ENCODE measurements at regions not wholly inside any gene's neighbourhood (a gene's known extent, or its start where the extent isn't known, plus 50 kb on each side); places are given as distances from the start of the nearest gene placed in this dataset.

DNA sequence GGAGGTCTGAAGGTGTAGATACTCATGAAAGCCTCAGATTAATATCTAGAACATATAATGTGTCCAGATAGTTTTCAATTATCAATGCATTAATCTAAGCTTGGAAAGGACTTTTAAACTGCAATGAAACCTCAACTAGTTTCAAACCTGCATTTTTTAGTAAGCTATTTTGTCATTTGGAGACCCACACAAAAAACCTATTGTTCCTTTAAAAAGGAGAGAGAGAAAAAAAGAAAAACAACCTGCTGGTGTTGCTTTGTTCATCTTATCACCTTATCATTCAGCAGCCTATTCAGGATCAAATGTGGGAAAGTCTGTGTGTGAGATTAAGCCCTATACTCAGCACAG lies 215.7 kb upstream of the PLEKHG7 start (continued):
- TF ChIP-seq, protein P1, sequence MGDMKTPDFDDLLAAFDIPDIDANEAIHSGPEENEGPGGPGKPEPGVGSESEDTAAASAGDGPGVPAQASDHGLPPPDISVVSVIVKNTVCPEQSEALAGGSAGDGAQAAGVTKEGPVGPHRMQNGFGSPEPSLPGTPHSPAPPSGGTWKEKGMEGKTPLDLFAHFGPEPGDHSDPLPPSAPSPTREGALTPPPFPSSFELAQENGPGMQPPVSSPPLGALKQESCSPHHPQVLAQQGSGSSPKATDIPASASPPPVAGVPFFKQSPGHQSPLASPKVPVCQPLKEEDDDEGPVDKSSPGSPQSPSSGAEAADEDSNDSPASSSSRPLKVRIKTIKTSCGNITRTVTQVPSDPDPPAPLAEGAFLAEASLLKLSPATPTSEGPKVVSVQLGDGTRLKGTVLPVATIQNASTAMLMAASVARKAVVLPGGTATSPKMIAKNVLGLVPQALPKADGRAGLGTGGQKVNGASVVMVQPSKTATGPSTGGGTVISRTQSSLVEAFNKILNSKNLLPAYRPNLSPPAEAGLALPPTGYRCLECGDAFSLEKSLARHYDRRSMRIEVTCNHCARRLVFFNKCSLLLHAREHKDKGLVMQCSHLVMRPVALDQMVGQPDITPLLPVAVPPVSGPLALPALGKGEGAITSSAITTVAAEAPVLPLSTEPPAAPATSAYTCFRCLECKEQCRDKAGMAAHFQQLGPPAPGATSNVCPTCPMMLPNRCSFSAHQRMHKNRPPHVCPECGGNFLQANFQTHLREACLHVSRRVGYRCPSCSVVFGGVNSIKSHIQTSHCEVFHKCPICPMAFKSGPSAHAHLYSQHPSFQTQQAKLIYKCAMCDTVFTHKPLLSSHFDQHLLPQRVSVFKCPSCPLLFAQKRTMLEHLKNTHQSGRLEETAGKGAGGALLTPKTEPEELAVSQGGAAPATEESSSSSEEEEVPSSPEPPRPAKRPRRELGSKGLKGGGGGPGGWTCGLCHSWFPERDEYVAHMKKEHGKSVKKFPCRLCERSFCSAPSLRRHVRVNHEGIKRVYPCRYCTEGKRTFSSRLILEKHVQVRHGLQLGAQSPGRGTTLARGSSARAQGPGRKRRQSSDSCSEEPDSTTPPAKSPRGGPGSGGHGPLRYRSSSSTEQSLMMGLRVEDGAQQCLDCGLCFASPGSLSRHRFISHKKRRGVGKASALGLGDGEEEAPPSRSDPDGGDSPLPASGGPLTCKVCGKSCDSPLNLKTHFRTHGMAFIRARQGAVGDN (IDR thresholded peaks at IDR 0.05): peak; percentile 46; the same call in 1 of the 2 replicates
- TF ChIP-seq SMARCA5 (IDR thresholded peaks at IDR 0.05): 0 out of 2 replicates have a peak, but pooled peaks have one; percentile 49
- TF ChIP-seq NRF1 (conservative IDR thresholded peaks at IDR 0.05; ENCODE audit: low read depth, low read length): no peak
- no peak; the same call in 1 of the 2 replicates for TF ChIP-seq CBX5 (IDR thresholded peaks at IDR 0.05; ENCODE audit: low read depth)
- no peak for TF ChIP-seq BACH1 (IDR thresholded peaks at IDR 0.05; ENCODE audit: borderline replicate concordance)
- TF ChIP-seq, protein P2, sequence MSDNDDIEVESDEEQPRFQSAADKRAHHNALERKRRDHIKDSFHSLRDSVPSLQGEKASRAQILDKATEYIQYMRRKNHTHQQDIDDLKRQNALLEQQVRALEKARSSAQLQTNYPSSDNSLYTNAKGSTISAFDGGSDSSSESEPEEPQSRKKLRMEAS (IDR thresholded peaks at IDR 0.05; ENCODE audit: low read depth, low read length): no peak

DNA sequence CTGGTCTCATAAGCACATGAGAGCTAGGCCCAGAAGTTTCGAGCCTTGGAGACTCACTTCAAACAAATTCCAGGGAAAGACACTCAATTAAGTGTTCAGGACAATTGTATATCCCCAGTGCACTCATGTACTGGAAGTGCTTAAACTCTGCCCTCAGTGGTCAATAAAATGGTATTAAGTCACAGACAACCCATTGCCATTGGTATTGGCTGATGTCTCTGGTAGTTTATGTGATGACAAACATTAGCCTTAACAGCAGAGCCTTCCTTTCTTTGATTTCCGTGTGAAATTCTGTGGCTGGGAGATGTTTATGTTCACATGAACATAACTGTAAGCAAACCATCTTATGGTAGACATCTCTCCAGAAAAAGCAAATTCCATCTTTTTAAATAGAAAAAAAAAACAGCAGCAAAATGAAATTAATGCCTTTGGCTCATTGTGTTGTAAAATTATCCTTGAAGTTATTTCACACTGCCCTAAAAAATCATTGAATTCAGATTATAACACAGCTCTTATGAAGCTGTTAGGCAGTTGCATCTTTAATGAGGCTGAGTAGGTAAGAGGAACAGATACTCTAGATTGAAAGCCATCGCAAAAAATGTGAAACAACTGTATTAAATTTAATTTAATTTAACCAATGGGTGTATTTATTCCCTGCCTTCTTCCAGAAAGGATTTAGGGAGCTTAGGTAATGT lies 216.2 kb upstream of the PLEKHG7 start:
- in situ Hi-C loops (cut with MboI): no loop called here
- peak overlapping the region; percentile 57 for H3K4me2 ChIP-seq (ENCODE audit: control insufficient read depth, insufficient read depth)
- no peak for DNase-seq (ENCODE audit: low read depth, low spot score)
- peaks cover 16% of the 10 kb centered on the region for H3K9me3 ChIP-seq (replicated peaks; ENCODE audit: control insufficient read depth, insufficient read depth, low read length)
- H3K27ac ChIP-seq (ENCODE audit: control insufficient read depth, insufficient read depth): peak overlapping the region; percentile 90
- SMC1A ChIA-PET (ENCODE audit: uncharacterized antibody, unreplicated experiment): interaction anchor here (0.7 to 24.0 kb wide), 26 partner anchors 8 to 456 kb away, joined by 3 to 805 read pairs (median 5); no protein-coding TSS in a partner anchor
- H3K4me3 ChIP-seq: no peak overlapping the region
- no peaks in the 10 kb centered on the region for H3K27me3 ChIP-seq (replicated peaks in 1 of 2; ENCODE audit: control insufficient read depth in 2 of 2, insufficient read depth in 2 of 2, low read length in 1 of 2)
- no TSS peak for BruUV-seq (replicated peaks)
- CTCF ChIA-PET: interaction anchor here (0.5 to 5.6 kb wide), 14 partner anchors 8 to 237 kb away, joined by 3 to 38 read pairs (median 4); no protein-coding TSS in a partner anchor
- peaks cover 55% of the 10 kb centered on the region for H3K4me1 ChIP-seq (ENCODE audit: control insufficient read depth, insufficient read depth, low read length)
- H3K79me2 ChIP-seq (ENCODE audit: control insufficient read depth, insufficient read depth, low read length): no peaks in the 10 kb centered on the region; the same call in 1 of the 2 replicates
- RAD21 ChIA-PET (ENCODE audit: unreplicated experiment): interaction anchor here (0.8 to 12.3 kb wide), 30 partner anchors 9 to 456 kb away, joined by 3 to 198 read pairs (median 6); no protein-coding TSS in a partner anchor
- ATAC-seq: peak; percentile 81
- no peaks in the 10 kb centered on the region for H4K20me1 ChIP-seq (ENCODE audit: control insufficient read depth, insufficient read depth)
- H3K9ac ChIP-seq (ENCODE audit: control insufficient read depth, insufficient read depth, low read length): peak overlapping the region; percentile 47
- H2AFZ ChIP-seq (ENCODE audit: control insufficient read depth, low read depth, low read length): no peak overlapping the region
- WGBS (ENCODE audit: insufficient coverage, insufficient replicate concordance, low lambda C conversion rate, missing lambda C conversion rate): 66% methylated on average over 3 of the region's 3 CpGs
- H3K36me3 ChIP-seq (ENCODE audit: control insufficient read depth in 2 of 2, insufficient read depth in 2 of 2, low read length in 1 of 2): no peaks in the 10 kb centered on the region
- POLR2A ChIA-PET: interaction anchor here (0.6 to 9.3 kb wide), 15 partner anchors 9 to 945 kb away, joined by 3 to 49 read pairs (median 5); partner anchors contain the start of gene BTG1
- intact Hi-C loops (cut with micrococcal nuclease; ENCODE audit: unreplicated experiment): loop anchor here (1.0 kb wide), 1 partner anchor 16 kb away; no protein-coding TSS in a partner anchor
- no peak for FAIRE-seq
- TF ChIP-seq RBBP5 (conservative IDR thresholded peaks at IDR 0.05) (no peak), ZNF217 (IDR thresholded peaks at IDR 0.05) (no peak), RUNX3 (IDR thresholded peaks at IDR 0.05; ENCODE audit: low read length) (no peak; the same call in 1 of the 2 replicates), TCF12 (IDR thresholded peaks at IDR 0.05; ENCODE audit: low read depth, low read length) (no peak), SPI1 (IDR thresholded peaks at IDR 0.05; ENCODE audit: borderline replicate concordance, insufficient read depth, low read depth, low read length) (peak; percentile 78; the same call in 1 of the 2 replicates)
- TF ChIP-seq, protein P3, sequence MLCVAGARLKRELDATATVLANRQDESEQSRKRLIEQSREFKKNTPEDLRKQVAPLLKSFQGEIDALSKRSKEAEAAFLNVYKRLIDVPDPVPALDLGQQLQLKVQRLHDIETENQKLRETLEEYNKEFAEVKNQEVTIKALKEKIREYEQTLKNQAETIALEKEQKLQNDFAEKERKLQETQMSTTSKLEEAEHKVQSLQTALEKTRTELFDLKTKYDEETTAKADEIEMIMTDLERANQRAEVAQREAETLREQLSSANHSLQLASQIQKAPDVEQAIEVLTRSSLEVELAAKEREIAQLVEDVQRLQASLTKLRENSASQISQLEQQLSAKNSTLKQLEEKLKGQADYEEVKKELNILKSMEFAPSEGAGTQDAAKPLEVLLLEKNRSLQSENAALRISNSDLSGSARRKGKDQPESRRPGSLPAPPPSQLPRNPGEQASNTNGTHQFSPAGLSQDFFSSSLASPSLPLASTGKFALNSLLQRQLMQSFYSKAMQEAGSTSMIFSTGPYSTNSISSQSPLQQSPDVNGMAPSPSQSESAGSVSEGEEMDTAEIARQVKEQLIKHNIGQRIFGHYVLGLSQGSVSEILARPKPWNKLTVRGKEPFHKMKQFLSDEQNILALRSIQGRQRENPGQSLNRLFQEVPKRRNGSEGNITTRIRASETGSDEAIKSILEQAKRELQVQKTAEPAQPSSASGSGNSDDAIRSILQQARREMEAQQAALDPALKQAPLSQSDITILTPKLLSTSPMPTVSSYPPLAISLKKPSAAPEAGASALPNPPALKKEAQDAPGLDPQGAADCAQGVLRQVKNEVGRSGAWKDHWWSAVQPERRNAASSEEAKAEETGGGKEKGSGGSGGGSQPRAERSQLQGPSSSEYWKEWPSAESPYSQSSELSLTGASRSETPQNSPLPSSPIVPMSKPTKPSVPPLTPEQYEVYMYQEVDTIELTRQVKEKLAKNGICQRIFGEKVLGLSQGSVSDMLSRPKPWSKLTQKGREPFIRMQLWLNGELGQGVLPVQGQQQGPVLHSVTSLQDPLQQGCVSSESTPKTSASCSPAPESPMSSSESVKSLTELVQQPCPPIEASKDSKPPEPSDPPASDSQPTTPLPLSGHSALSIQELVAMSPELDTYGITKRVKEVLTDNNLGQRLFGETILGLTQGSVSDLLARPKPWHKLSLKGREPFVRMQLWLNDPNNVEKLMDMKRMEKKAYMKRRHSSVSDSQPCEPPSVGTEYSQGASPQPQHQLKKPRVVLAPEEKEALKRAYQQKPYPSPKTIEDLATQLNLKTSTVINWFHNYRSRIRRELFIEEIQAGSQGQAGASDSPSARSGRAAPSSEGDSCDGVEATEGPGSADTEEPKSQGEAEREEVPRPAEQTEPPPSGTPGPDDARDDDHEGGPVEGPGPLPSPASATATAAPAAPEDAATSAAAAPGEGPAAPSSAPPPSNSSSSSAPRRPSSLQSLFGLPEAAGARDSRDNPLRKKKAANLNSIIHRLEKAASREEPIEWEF (IDR thresholded peaks at IDR 0.05; ENCODE audit: insufficient replicate concordance, low read depth, low read length): peak; percentile 11

Data from GM12878 (cell line).